RCC 7860 (cell line): ENCODE measurements at regions not wholly inside any gene's neighbourhood (a gene's known extent, or its start where the extent isn't known, plus 50 kb on each side); places are given as distances from the start of the nearest gene placed in this dataset.

Experiments used
- DNase-seq: peaks from one replicate; pipeline ENCODE4 v3.0.0-alpha.2; 2015; ENCODE audit warnings: low spot score
- FAIRE-seq: peaks from 2 replicates; lab custom pipeline; 2012; peaks lifted over from hg19 to GRCh38; lab: Jason Lieb, UNC

- FAIRE-seq = no peak
- no peak for DNase-seq
Observed at GRCh38 chr3:189455009-189455408, 176.2 kb upstream of the TP63 start.

- FAIRE-seq = no peak
- DNase-seq = no peak
Observed at GRCh38 chr3:189455641-189456417, 175.4 kb upstream of the TP63 start.

GRCh38 chr3:189457201-189457607 is 174.0 kb upstream of the TP63 start:
- DNase-seq (peak; percentile 93), FAIRE-seq (peak; percentile 86)

- FAIRE-seq = no peak
- no peak for DNase-seq
Observed at GRCh38 chr3:189457631-189458412, 173.4 kb upstream of the TP63 start.

GRCh38 chr3:189458528-189458927 is 172.7 kb upstream of the TP63 start:
- DNase-seq (peak; percentile 31), FAIRE-seq (no peak)

- FAIRE-seq = no peak
- no peak for DNase-seq
Observed at GRCh38 chr3:189459231-189459630, 172.0 kb upstream of the TP63 start.

- FAIRE-seq (no peak), DNase-seq (no peak)
Observed at GRCh38 chr3:189460511-189460910, 170.7 kb upstream of the TP63 start.

GRCh38 chr3:189464799-189465198 is 166.4 kb upstream of the TP63 start:
- no peak for FAIRE-seq
- no peak for DNase-seq

- FAIRE-seq (no peak), DNase-seq (no peak)
Observed at GRCh38 chr3:189466004-189466403, 165.2 kb upstream of the TP63 start.

- DNase-seq (no peak), FAIRE-seq (no peak)
Observed at GRCh38 chr3:189467451-189467850, 163.7 kb upstream of the TP63 start.

GRCh38 chr3:189474944-189475343 is 156.2 kb upstream of the TP63 start:
- DNase-seq = no peak
- FAIRE-seq = no peak

- no peak for FAIRE-seq
- DNase-seq = no peak
Observed at GRCh38 chr3:189477614-189478013, 153.6 kb upstream of the TP63 start.

GRCh38 chr3:189486556-189486955 is 144.6 kb upstream of the TP63 start:
- FAIRE-seq (no peak), DNase-seq (no peak)

- DNase-seq = peak; percentile 28
- FAIRE-seq = no peak
Observed at GRCh38 chr3:189488241-189488767, 142.9 kb upstream of the TP63 start.

GRCh38 chr3:189490337-189490736 is 140.9 kb upstream of the TP63 start:
- FAIRE-seq (no peak), DNase-seq (no peak)

GRCh38 chr3:189490749-189491148 is 140.4 kb upstream of the TP63 start:
- FAIRE-seq (no peak), DNase-seq (no peak)

GRCh38 chr3:189491831-189492230 is 139.4 kb upstream of the TP63 start:
- FAIRE-seq (no peak), DNase-seq (no peak)

GRCh38 chr3:189493271-189493670 is 137.9 kb upstream of the TP63 start:
- FAIRE-seq = no peak

GRCh38 chr3:189494632-189495031 is 136.6 kb upstream of the TP63 start:
- no peak for DNase-seq
- FAIRE-seq = no peak

More at GRCh38 chr3:189493271-189493670, 137.9 kb upstream of the TP63 start:
- DNase-seq = no peak

GRCh38 chr3:189496375-189497138 is 134.6 kb upstream of the TP63 start:
- DNase-seq = no peak
- FAIRE-seq = no peak
